ENCODE measurements at regions not wholly inside any gene's neighbourhood (a gene's known extent, or its start where the extent isn't known, plus 50 kb on each side); places are given as distances from the start of the nearest gene placed in this dataset.

DNA sequence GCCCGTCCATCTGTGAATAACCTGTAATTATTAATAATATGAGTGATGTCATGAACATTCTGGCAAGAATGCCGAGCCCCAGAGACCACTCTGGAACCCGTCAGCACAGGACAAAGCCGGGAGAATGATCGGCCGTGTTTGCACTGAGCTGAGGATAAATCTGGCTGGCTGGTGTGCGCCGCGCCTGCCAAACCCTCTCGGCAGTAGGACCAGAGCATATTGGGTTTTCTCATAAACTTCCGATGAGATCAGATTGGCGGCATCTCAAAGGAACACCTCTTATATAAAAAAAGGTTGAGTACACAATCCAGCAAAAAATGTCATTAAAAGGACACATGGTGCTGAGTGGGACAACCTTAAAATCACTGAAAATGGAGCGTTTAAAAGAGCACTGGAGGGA, 296.0 kb upstream of the MKI67 start:
- TF ChIP-seq, protein P1, sequence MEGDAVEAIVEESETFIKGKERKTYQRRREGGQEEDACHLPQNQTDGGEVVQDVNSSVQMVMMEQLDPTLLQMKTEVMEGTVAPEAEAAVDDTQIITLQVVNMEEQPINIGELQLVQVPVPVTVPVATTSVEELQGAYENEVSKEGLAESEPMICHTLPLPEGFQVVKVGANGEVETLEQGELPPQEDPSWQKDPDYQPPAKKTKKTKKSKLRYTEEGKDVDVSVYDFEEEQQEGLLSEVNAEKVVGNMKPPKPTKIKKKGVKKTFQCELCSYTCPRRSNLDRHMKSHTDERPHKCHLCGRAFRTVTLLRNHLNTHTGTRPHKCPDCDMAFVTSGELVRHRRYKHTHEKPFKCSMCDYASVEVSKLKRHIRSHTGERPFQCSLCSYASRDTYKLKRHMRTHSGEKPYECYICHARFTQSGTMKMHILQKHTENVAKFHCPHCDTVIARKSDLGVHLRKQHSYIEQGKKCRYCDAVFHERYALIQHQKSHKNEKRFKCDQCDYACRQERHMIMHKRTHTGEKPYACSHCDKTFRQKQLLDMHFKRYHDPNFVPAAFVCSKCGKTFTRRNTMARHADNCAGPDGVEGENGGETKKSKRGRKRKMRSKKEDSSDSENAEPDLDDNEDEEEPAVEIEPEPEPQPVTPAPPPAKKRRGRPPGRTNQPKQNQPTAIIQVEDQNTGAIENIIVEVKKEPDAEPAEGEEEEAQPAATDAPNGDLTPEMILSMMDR (IDR thresholded peaks at IDR 0.05; ENCODE audit: low read length) = no peak
- TF ChIP-seq EZH2 (IDR thresholded peaks at IDR 0.05; ENCODE audit: borderline replicate concordance, low read length) = no peak
